Hepatocyte (in vitro differentiated cells): ENCODE measurements at regions not wholly inside any gene's neighbourhood (a gene's known extent, or its start where the extent isn't known, plus 50 kb on each side); places are given as distances from the start of the nearest gene placed in this dataset.

ENCODE experiments used
- EZH2 ChIP-seq: fragments of 200-600 bp; sonication (generic); IDR thresholded peaks from 2 replicates; pipeline ENCODE4 v1.6.1; 2016; ENCODE audit warnings: antibody characterized with exemption, mild to moderate bottlenecking, borderline replicate concordance
- EZH2phosphoT487 ChIP-seq: fragments of 200-600 bp; sonication (generic); IDR thresholded peaks from one replicate; pipeline ENCODE4 v1.6.1; 2018; ENCODE audit warnings: antibody characterized with exemption, mild to moderate bottlenecking, low read depth, moderate library complexity; ENCODE audit not compliant: unreplicated experiment, severe bottlenecking
- TF ChIP-seq, protein P1 (sequence below): fragments of 200-600 bp; sonication (generic); IDR thresholded peaks from 2 replicates; pipeline ENCODE4 v1.5.1; 2016; ENCODE audit warnings: antibody characterized with exemption, mild to moderate bottlenecking; ENCODE audit not compliant: poor library complexity

DNA sequence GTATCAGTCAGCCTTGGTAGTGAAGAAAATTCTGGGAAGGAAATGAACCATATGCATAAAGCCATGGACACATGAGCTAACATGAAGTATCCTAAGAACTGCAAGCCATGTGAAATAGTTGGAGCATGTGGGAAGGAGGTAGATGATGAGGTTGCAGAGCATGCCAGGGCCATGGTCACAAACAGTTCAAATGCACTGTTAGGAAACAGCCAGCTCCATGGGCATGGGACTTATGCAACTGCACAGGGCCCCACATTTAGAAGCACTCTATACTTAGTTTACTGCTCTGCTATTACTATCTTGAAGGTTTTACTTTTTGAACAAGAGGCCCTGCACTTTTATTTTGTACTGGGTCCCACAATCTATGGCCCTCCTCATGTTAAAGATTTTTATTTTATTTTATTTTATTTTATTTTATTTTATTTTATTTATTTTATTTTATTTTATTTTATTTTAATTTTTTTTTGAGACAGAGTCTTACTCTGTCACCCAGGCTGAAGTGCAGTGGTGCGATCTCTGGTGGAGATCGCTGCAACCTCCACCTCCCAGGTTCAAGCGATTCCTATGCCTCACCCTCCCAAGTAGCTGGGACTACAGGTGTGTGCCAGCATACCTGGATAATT, 169.1 kb downstream of the IBTK start:
- TF ChIP-seq, protein P1, sequence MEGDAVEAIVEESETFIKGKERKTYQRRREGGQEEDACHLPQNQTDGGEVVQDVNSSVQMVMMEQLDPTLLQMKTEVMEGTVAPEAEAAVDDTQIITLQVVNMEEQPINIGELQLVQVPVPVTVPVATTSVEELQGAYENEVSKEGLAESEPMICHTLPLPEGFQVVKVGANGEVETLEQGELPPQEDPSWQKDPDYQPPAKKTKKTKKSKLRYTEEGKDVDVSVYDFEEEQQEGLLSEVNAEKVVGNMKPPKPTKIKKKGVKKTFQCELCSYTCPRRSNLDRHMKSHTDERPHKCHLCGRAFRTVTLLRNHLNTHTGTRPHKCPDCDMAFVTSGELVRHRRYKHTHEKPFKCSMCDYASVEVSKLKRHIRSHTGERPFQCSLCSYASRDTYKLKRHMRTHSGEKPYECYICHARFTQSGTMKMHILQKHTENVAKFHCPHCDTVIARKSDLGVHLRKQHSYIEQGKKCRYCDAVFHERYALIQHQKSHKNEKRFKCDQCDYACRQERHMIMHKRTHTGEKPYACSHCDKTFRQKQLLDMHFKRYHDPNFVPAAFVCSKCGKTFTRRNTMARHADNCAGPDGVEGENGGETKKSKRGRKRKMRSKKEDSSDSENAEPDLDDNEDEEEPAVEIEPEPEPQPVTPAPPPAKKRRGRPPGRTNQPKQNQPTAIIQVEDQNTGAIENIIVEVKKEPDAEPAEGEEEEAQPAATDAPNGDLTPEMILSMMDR, result no peak
- TF ChIP-seq EZH2 (no peak), EZH2phosphoT487 (no peak)
